HG03439 (cell line): ENCODE measurements at regions not wholly inside any gene's neighbourhood (a gene's known extent, or its start where the extent isn't known, plus 50 kb on each side); places are given as distances from the start of the nearest gene placed in this dataset.

ENCODE experiments used
- ATAC-seq: cut with Tn5 transposase; IDR thresholded peaks from one replicate; pipeline ENCODE4 v1.9.1; 2021; ENCODE audit warnings: mild to moderate bottlenecking, moderate library complexity; ENCODE audit not compliant: unreplicated experiment

GRCh38 chr11:116230438-116230837, 542.3 kb downstream of the BUD13 start:
- ATAC-seq = no peak

DNA sequence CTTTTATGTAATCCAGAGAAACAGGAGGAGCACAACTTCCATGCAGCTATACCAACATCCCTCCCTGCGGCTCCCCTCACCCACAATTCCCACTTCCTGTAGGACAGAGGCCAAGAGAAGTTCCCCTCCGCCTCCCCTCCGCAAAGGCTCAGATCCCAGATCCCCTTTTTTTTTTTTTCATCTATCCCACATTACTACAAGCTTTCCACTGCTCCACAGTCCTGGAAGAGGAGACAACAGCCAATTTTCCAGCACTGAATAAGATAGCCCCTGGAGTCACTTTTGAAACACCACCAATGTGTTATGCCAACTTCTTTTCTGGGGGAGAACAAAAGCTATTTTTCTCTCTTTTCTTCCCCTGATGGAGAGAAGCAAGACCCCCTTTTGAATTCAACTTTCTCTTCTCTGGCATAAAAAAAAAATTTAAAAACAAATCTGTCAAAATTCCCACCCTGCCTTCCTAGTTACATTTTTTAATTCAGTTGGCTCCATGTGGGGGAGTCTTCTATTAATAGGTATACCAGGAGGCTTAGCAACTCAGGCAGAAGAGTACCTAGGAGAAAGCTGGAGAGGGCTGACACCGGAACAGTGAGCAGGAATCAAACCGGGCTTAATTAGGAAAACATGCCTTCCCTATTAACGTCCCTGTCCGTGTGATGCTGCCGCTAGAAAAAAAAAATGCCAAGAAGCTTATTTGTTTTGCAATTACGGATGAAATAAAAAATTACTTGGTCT, 543.4 kb downstream of the BUD13 start:
- ATAC-seq = no peak

GRCh38 chr11:116226731-116227130, 546.1 kb downstream of the BUD13 start:
- no peak for ATAC-seq

GRCh38 chr11:116225784-116226585, 546.8 kb downstream of the BUD13 start:
- no peak for ATAC-seq

- ATAC-seq = no peak
These were observed 547.6 kb downstream of the BUD13 start for GRCh38 chr11:116225236-116225635.

GRCh38 chr11:116224889-116225200, 547.9 kb downstream of the BUD13 start:
- ATAC-seq = no peak

DNA sequence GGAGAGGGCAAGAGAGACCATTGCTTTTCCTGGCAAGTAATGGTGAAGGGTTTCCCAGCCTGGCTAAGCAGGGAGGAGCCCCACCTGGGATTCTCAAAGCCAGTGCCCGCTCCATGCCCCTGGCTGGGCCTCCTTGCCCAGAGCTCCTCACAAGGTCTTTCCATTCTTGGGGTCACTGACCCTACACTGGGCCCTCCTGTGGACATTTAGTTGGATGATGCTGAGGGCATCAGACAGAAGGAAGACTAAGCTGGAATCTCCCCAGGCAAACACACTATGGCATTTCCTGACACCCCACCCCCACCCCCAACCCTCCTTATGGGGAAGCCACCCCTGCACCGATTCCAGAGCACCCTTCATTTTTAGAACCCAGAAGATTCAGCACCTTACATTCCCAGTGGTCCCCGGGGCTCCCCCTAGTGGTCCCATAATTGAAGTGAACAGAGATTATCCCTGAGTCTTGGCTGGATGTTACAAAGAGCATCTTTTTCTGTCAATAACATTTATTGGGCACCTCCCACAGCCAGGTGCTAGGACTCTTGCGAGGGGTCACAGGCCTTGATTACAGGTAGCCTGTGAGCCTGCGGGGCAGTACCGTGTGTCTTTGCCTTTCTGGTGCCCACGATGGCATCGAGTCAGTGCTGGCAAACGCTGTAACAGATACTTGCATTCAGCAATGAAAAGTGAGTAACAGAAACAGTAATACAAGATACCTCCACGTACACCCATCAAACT, 548.5 kb downstream of the BUD13 start:
- no peak for ATAC-seq

DNA sequence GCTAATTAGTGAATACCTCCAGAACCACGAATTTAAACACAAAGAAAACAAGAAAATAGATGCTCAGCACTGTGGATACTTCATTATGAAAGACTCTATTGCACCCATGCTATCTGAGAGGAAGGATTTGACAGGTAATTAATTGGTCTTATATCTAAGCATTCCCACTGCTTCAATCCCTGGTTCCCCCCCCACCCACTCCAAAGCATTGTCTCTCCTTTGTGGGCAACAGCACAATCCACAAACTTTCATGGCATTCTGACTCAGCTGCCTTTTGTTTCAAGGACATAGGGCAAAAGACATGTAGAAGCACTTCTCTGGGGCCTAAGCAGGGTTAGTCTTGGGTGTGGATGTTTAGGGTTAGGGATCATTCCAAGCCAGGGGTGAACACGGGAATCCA, 551.4 kb downstream of the BUD13 start:
- ATAC-seq = no peak

DNA sequence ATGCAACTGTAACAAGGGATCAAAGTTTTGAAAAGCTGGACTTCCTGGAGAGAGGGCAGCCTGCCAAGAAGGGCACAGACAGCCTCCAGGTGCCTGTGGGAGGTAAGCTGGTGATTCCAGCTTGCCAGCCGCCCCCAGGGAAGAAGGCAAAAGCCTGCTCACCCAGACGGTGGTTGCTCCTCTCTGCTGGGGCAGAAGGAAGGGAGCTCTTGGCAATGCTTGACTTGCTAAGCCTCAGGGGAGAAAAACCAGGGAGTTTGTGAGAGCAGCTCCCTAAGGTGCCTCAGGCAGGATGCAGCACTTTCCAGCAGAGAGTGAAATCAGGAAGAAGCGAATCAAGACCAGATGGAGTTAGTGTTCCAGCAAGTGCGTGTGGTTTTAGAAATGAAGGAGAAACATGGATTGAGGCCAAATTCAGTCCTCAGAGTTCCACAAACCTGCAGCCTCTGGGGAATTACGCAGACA, 553.6 kb downstream of the BUD13 start:
- ATAC-seq = no peak

GRCh38 chr11:116217441-116217840, 555.3 kb downstream of the BUD13 start:
- no peak for ATAC-seq

DNA sequence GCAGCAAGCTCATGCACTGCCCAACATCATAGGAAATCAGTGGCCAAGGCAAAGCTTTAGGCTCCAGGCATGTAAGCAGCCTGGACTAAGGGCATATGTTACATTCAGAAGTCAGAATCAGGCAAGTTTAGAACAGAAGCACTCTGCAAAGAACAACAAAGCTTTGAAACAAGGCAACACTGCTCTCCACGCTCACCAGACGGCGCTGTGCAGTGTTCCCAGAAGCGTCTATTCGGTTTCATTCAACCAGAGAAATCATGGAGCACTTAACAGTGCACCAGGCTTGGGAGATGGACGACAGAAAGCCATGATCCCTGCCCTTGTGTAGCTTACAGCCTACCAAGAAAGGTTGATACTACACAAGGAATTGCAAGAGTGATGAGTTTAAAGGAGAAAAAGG, 555.8 kb downstream of the BUD13 start:
- no peak for ATAC-seq

DNA sequence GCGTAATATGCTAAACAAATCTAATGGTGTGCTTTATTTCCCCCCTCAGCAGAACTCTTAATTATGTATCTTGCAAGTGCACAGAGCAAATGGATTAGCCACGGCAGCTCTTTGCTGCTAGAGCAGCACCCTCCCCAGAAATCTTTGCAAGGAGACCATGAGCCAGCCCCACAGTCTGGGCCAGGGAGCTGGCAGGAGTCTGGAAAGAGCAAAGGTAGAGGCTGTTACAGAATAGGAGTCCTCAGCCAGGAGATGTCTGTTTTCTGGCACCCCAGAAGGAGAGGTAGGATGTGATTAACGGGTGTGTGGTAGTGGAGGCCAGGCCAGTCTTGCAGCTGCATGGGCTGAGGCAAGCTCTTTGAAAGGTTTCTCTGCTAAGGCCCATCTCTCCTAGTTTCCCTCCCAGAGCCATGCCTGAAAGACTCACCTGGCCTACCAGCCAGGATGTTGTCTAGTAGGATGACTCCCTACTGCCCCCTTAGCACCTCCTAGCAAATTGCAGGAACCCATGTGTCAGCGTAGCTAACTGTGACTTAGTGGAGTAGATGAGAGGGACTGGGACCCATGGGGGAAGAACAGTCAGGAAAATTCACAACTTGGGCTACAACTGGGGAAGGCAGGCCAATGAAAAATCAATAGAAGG, 557.2 kb downstream of the BUD13 start:
- no peak for ATAC-seq

GRCh38 chr11:116211147-116211546, 561.6 kb downstream of the BUD13 start:
- ATAC-seq = no peak

- no peak for ATAC-seq
These were observed 562.1 kb downstream of the BUD13 start for GRCh38 chr11:116210663-116211062.

- no peak for ATAC-seq
These were observed 563.5 kb downstream of the BUD13 start for GRCh38 chr11:116209255-116209654.

DNA sequence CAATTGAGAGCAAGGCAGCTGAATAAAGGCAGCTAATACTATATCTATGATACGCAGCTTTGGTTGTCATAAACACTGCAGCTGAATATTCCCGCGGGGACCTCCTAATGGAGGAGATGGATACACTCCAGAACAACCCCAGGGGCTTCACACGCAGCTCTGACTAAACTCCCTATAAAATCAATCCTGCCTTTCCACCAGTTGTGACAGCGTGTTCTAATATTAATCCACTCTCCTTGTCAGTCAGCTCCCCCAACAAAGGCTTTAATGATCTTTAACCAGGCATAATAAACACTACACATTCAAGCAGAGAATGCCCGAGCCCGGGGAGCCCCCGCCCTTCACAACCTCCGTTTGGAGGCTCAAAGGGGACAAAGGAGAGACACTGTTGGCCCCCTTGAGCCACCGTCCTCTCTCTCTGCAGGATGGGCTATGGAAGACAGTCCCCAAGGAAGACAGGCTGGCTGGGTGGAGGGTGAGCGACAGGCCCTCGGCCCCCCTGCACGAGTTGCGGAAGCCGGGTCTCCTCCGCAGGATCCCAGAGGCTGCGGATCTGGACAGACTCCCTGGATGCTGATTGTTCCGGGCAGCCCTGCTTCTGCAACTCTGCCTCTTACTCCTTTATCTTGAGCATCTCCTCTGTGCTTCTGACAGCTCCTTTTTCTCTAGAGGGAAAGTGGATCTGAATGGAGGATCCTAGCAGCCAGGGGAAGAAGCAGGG, 565.2 kb downstream of the BUD13 start:
- ATAC-seq = no peak

DNA sequence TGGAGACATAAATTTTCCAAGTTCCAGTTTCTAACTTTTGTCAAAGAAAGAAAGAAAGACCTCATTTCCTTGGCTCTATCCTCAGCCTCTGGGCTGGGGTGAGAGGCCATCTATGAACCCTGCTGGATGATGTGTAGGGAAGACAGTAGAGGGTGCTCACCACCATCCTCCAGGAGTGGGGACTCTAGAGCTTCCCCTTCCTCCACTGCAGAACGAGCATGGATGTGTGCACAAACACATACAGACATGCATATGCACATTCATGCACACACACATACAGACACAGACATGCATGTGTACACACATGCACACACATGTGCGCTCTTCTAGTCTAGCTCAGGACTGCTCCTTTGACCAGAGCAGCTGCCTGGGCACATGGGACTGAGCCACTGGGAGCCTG, 565.8 kb downstream of the BUD13 start:
- no peak for ATAC-seq

GRCh38 chr11:116202922-116203321, 569.9 kb downstream of the BUD13 start:
- ATAC-seq = no peak

GRCh38 chr11:116200564-116200963, 572.2 kb downstream of the BUD13 start:
- ATAC-seq = no peak

- ATAC-seq = no peak
These were observed 573.6 kb downstream of the BUD13 start for GRCh38 chr11:116199182-116199581.
